AG04450 (cell line): ENCODE measurements at regions not wholly inside any gene's neighbourhood (a gene's known extent, or its start where the extent isn't known, plus 50 kb on each side); places are given as distances from the start of the nearest gene placed in this dataset.
"Not testable (repeated sequence)": the region's sequence is repeated elsewhere in the genome, so short reads cannot be mapped to it uniquely, and the experiment has no call there.

Source experiments
- CTCF ChIA-PET: fragments of 300-600, 350-600 bp; formaldehyde crosslinking; extraction: SDS; loops from one replicate; lab custom pipeline; 2022; ENCODE audit warnings: antibody characterized with exemption, inconsistent platforms; lab: Charles Lee
- POLR2A ChIA-PET: fragments of 350-600 bp; formaldehyde crosslinking; extraction: SDS; loops from one replicate; lab custom pipeline; 2021; ENCODE audit warnings: antibody characterized with exemption, inconsistent platforms; lab: Yijun Ruan, JAX
- DNase-seq: peaks from one replicate; pipeline ENCODE4 v3.0.0-alpha.2; 2011; ENCODE audit warnings: low read depth, low spot score
- H3K27ac ChIP-seq: one replicate; pipeline ENCODE4 v1.5.1; 2012; ENCODE audit warnings: low read depth, low read length, control low read depth
- H3K27me3 ChIP-seq: one replicate; pipeline ENCODE4 v1.6.0; 2012; ENCODE audit warnings: low read length; ENCODE audit not compliant: control insufficient read depth, insufficient read depth
- H3K4me3 ChIP-seq: 2 replicates; pipeline ENCODE4 v1.5.1; 2011; ENCODE audit warnings: mild to moderate bottlenecking, low read depth, low read length, control low read depth
- H3K9me3 ChIP-seq: 2 replicates; pipeline ENCODE4 v1.5.1; 2012; ENCODE audit warnings: low read length; ENCODE audit not compliant: control insufficient read depth, insufficient read depth
- TF ChIP-seq, protein P1 (sequence below): IDR thresholded peaks from 2 replicates; pipeline ENCODE4 v1.5.1; 2011; ENCODE audit warnings: low read depth, low read length, control low read depth, inconsistent platforms

DNA sequence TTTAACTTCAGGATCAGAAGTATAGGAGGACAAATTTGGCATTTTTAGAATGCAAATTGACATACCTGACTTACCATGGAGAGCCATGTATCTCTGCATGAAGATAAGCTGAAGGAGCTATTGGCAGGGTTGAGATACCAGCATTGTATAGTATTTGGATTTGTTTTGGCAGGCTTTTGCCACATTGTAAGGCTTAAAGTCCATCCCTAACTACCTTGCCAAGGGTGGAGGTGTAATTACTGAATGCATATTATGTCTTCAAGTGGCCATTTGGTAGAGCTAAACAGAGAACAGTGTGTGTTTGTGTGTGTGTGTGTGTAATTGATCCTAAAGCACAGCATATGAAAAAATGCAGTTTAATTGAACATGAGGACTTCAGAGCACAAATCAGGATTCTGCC lies 324.7 kb downstream of the FAM170A start:
- CTCF ChIA-PET: no interaction called here
- POLR2A ChIA-PET: no interaction called here

DNA sequence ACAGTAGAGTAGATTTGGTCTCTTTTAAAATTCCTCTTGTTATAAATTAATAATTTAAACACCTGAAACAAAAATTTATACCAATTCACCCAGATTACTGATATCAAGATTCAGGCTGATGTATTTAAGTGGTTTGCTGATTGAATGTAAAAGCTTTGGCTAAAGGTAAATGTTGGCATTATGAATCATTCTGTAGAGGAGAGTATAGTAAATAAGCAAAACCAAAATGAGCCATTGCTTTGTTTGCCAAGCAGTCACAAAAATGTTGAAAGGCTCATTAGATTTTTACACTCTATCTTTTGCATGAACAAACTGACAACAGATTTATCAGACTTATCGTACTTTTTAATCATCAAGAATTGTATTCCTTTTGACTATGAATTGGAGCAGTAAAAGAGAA lies 332.6 kb downstream of the FAM170A start:
- POLR2A ChIA-PET: no interaction called here
- no peak for DNase-seq
- TF ChIP-seq, protein P1, sequence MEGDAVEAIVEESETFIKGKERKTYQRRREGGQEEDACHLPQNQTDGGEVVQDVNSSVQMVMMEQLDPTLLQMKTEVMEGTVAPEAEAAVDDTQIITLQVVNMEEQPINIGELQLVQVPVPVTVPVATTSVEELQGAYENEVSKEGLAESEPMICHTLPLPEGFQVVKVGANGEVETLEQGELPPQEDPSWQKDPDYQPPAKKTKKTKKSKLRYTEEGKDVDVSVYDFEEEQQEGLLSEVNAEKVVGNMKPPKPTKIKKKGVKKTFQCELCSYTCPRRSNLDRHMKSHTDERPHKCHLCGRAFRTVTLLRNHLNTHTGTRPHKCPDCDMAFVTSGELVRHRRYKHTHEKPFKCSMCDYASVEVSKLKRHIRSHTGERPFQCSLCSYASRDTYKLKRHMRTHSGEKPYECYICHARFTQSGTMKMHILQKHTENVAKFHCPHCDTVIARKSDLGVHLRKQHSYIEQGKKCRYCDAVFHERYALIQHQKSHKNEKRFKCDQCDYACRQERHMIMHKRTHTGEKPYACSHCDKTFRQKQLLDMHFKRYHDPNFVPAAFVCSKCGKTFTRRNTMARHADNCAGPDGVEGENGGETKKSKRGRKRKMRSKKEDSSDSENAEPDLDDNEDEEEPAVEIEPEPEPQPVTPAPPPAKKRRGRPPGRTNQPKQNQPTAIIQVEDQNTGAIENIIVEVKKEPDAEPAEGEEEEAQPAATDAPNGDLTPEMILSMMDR: no peak
- CTCF ChIA-PET: no interaction called here
- Histone ChIP-seq H3K4me3 (no peak overlapping the region), H3K27ac (no peak overlapping the region), H3K27me3 (no peaks in the 10 kb centered on the region), H3K9me3 (no peaks in the 10 kb centered on the region)

More for the DNA sequence above, 324.7 kb downstream of the FAM170A start:
- no peak overlapping the region for H3K27ac ChIP-seq
- no peak for DNase-seq
- no peak overlapping the region for H3K4me3 ChIP-seq
- TF ChIP-seq, protein P1: no peak
- no peaks in the 10 kb centered on the region for H3K27me3 ChIP-seq
- no peaks in the 10 kb centered on the region for H3K9me3 ChIP-seq

DNA sequence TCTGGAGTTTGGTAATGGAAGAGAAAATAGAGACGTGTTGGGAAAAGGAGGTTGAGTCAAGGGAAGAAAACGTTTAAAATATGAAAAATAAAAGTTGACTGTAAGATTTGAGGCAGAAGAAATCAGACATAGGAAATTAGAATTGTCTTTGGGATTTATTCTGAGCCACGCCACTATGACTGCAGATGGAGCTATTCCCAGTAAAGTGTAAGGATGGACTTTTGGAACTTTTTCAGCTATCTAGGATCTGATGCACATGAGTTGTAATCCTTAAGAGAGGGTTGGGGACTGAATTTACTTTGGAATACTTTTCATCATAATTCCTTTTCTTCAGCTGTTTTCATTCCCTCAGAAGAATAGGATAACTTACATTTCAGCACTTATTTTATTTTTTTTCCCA lies 336.7 kb downstream of the FAM170A start:
- DNase-seq: no peak
- ChIA-PET POLR2A (no interaction called here), CTCF (no interaction called here)
- Histone ChIP-seq H3K27me3 (no peaks in the 10 kb centered on the region), H3K27ac (no peak overlapping the region), H3K9me3 (no peaks in the 10 kb centered on the region), H3K4me3 (no peak overlapping the region)
- TF ChIP-seq, protein P1: no peak

DNA sequence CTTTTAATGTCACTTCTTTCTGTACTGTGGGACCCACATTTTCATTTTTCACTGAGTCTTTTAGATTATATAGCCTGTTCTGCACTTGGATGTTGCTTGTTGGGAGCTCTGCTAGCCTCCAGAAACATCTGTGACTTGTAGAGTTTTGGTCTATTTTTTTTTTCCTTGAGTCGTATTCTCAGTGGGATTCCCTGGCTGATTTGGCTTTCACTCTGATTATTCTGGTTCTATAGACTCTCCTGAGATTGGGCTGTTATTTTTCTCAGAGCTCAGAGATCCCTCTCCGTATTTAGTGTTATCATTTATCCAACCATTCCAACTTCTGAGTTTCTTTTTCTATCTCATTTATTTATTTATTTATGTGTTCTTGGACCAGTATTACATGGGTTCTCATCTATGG lies 339.3 kb downstream of the FAM170A start:
- TF ChIP-seq, protein P1: no peak
- CTCF ChIA-PET: no interaction called here
- POLR2A ChIA-PET: no interaction called here

DNA sequence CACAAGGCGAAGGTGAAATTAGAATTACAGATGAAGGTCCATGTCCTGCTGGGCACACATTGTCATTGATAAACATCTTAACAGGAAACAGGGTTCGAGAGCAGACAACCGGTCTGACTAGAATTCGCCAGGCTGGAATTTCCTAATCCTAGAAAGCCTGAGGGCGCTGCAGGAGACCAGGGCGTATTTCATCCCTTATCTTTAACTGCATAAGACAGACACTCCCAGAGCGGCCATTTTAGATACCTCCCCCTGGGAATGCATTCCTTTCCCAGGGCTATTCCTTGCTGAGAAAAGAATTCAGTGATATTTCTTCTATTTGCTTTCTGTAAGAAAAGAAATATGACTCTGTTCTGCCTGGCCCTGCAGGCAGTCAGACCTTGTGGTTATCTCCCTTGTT lies 357.7 kb downstream of the FAM170A start:
- CTCF ChIA-PET, H3K9me3 ChIP-seq: not testable (repeated sequence)

More for the DNA sequence above, 339.3 kb downstream of the FAM170A start:
- H3K9me3 ChIP-seq: no peaks in the 10 kb centered on the region
- no peaks in the 10 kb centered on the region for H3K27me3 ChIP-seq
- H3K27ac ChIP-seq: no peak overlapping the region
- H3K4me3 ChIP-seq: no peak overlapping the region
- no peak for DNase-seq

DNA sequence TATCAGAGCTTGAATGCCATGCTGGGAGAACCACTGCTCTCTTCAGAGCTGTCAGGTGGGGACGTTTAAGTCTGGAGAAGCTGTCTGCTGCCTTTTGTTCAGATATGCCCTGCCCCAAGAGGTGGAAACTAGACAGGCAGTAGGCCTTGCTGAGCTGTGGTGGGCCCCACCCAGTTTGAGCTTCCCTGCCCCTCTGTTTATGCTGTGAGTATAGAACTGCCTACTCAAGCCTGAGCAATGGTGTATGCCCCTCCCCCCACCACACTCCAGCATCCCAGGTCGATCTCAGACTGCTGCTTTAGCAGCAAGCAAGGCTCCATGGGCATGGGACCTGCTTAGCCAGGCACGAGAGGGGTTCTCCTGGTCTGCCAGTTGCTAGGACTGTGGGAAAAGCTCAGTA lies 362.3 kb downstream of the FAM170A start:
- DNase-seq: no peak
- TF ChIP-seq, protein P1: no peak
- no peak overlapping the region for H3K4me3 ChIP-seq
- H3K9me3 ChIP-seq: no peaks in the 10 kb centered on the region
- ChIA-PET CTCF (no interaction called here), POLR2A (no interaction called here)
- H3K27me3 ChIP-seq: no peaks in the 10 kb centered on the region
- no peak overlapping the region for H3K27ac ChIP-seq

More for the DNA sequence above, 357.7 kb downstream of the FAM170A start:
- DNase-seq, H3K27me3 ChIP-seq, H3K27ac ChIP-seq, POLR2A ChIA-PET, H3K4me3 ChIP-seq: not testable (repeated sequence)
